Liver (tissue), 8 donors: ENCODE measurements at regions not wholly inside any gene's neighbourhood (a gene's known extent, or its start where the extent isn't known, plus 50 kb on each side); places are given as distances from the start of the nearest gene placed in this dataset.

ENCODE experiments used
- DNase-seq: peaks from one replicate; pipeline ENCODE4 v3.0.0-alpha.2; 2017; ENCODE audit warnings: low spot score
- H3K27ac ChIP-seq, 2 donors: one replicate each; pipeline ENCODE4 v1.7.0; 2013; ENCODE audit warnings: inconsistent platforms in 2 of 2, low read length in 2 of 2, control low read depth in 1 of 2, low read depth in 1 of 2, mild to moderate bottlenecking in 1 of 2
- H3K27me3 ChIP-seq, 4 donors: one replicate each; pipeline versions ENCODE4 v1.6.1 to v1.7.0; 2013; ENCODE audit warnings: low read length in 3 of 4, inconsistent platforms in 1 of 4, mild to moderate bottlenecking in 1 of 4, moderate library complexity in 1 of 4; ENCODE audit not compliant: control insufficient read depth in 4 of 4, insufficient read depth in 4 of 4
- H3K36me3 ChIP-seq, 4 donors: one replicate each; pipeline versions ENCODE4 v1.6.1 to v1.7.0; 2013; ENCODE audit warnings: low read length in 3 of 4, mild to moderate bottlenecking in 3 of 4, low read depth in 1 of 4, moderate library complexity in 1 of 4; ENCODE audit not compliant: control insufficient read depth in 4 of 4, insufficient read depth in 3 of 4
- H3K4me1 ChIP-seq, 4 donors: one replicate each; pipeline versions ENCODE4 v1.6.1 to v1.7.0; 2013; ENCODE audit warnings: low read length in 3 of 4, mild to moderate bottlenecking in 3 of 4, moderate library complexity in 1 of 4; ENCODE audit not compliant: control insufficient read depth in 4 of 4, insufficient read depth in 4 of 4
- H3K4me3 ChIP-seq, 3 donors: one replicate each; pipeline versions ENCODE4 v1.6.1 to v1.7.0; 2013; ENCODE audit warnings: low read length in 3 of 3, control low read depth in 1 of 3, low read depth in 1 of 3, mild to moderate bottlenecking in 1 of 3
- H3K9ac ChIP-seq, 2 donors: one replicate each; pipeline ENCODE4 v1.7.0; 2013; ENCODE audit warnings: low read length in 2 of 2, mild to moderate bottlenecking in 2 of 2, moderate library complexity in 2 of 2, control low read depth in 1 of 2, low read depth in 1 of 2
- H3K9me3 ChIP-seq, 4 donors: one replicate each; pipeline versions ENCODE4 v1.6.1 to v1.7.0; 2013; ENCODE audit warnings: low read length in 3 of 4; ENCODE audit not compliant: control insufficient read depth in 4 of 4
- EGR1 ChIP-seq, 2 donors: IDR thresholded peaks; 2 replicates each; pipeline ENCODE4 v1.6.1; 2016 to 2018; ENCODE audit warnings: antibody characterized with exemption in 2 of 2, low read depth in 2 of 2
- FOXA1 ChIP-seq: IDR thresholded peaks from 2 replicates; pipeline ENCODE4 v1.6.1; 2016; ENCODE audit warnings: antibody characterized with exemption
- FOXA2 ChIP-seq: IDR thresholded peaks from 2 replicates; pipeline ENCODE4 v1.6.1; 2016; ENCODE audit warnings: antibody characterized with exemption
- HNF4A ChIP-seq, 2 donors: conservative IDR thresholded peaks; 2 replicates each; pipeline ENCODE4 v1.6.1; 2016; ENCODE audit warnings: antibody characterized with exemption in 2 of 2, mild to moderate bottlenecking in 2 of 2
- HNF4G ChIP-seq: IDR thresholded peaks from 2 replicates; pipeline ENCODE4 v1.6.1; 2016; ENCODE audit warnings: antibody characterized with exemption
- JUND ChIP-seq, 2 donors: IDR thresholded peaks; 2 replicates each; pipeline ENCODE4 v1.6.1; 2016; ENCODE audit warnings: antibody characterized with exemption in 2 of 2
- RAD21 ChIP-seq, 2 donors: IDR thresholded peaks; 2 replicates each; pipeline ENCODE4 v1.6.1; 2016; ENCODE audit warnings: antibody characterized with exemption in 2 of 2, mild to moderate bottlenecking in 2 of 2
- TAF1 ChIP-seq: conservative IDR thresholded peaks from 2 replicates; pipeline ENCODE4 v1.6.1; 2016; ENCODE audit warnings: antibody characterized with exemption, mild to moderate bottlenecking
- YY1 ChIP-seq: IDR thresholded peaks from 2 replicates; pipeline ENCODE4 v1.6.1; 2016; ENCODE audit warnings: antibody characterized with exemption, mild to moderate bottlenecking
- WGBS: extraction: QIAGEN DNeasy Blood & Tissue Kit; methylation state at CpG from one replicate; pipeline ENCODE4 v1.1.7; 2013; 5-methylcytosine and 5-hydroxymethylcytosine counted together
- TF ChIP-seq, protein P1 (sequence below): IDR thresholded peaks from 2 replicates; pipeline ENCODE4 v1.6.1; 2016; ENCODE audit warnings: antibody characterized with exemption
- TF ChIP-seq, protein P2 (sequence below): IDR thresholded peaks from 2 replicates; pipeline ENCODE4 v1.6.1; 2016; ENCODE audit warnings: antibody characterized with exemption
- TF ChIP-seq, protein P3 (sequence below): IDR thresholded peaks from 2 replicates; pipeline ENCODE4 v1.6.1; 2016; ENCODE audit warnings: antibody characterized with exemption
- TF ChIP-seq, protein P4 (sequence below): fragments of 150-350 bp; IDR thresholded peaks from 2 replicates; pipeline ENCODE4 v1.5.1; 2017; ENCODE audit warnings: improper control_type of control experiment, low read depth, low read length; ENCODE audit not compliant: missing input control
- donor health status: healthy.
- donor health status: healthy.
- donor health status: healthy.
- donor health status: healthy.
- donor health status: healthy.

DNA sequence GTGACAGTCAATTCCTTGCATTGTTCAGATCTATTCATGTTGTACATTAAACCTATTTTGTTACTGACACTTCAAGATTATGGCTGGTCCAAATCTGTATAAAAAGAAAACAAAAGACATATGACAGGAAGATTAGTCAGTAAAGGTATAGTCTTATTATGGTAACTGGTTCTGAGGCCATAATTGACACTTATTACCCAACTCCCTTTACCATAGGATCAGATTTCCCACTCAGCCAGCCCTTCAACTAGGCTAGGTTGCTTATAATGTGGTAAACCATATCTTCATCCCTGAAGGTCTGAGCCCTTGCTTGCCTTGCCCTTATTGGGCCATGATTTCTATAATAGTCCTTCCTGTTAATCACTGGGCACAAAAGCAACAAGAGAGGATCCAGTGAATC lies 289.6 kb downstream of the CXXC4 start (continued):
- TF ChIP-seq, protein P1, sequence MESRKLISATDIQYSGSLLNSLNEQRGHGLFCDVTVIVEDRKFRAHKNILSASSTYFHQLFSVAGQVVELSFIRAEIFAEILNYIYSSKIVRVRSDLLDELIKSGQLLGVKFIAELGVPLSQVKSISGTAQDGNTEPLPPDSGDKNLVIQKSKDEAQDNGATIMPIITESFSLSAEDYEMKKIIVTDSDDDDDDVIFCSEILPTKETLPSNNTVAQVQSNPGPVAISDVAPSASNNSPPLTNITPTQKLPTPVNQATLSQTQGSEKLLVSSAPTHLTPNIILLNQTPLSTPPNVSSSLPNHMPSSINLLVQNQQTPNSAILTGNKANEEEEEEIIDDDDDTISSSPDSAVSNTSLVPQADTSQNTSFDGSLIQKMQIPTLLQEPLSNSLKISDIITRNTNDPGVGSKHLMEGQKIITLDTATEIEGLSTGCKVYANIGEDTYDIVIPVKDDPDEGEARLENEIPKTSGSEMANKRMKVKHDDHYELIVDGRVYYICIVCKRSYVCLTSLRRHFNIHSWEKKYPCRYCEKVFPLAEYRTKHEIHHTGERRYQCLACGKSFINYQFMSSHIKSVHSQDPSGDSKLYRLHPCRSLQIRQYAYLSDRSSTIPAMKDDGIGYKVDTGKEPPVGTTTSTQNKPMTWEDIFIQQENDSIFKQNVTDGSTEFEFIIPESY = no peak
- TF ChIP-seq FOXA2 (no peak), TAF1 (no peak), JUND (IDR thresholded peaks at IDR 0.05) (no peak)

DNA sequence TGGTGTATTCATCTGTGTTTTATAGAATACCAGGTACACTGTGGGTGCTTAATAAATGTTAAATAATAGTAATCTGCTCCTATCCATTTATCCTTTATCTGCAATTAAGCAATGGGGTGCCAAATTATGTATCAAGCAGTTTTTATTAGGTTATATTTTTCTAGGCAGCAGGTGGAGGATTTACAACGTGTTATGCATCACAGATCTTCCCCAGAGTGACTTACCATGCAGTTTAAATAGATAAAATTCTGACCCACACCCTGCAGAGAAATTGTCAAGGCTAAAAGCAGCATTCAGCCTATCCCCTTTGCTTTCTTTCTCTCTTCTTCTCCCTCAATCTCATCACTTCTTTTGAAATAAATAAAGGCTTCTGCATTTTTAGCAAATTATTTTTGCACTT lies 306.4 kb downstream of the CXXC4 start:
- Histone ChIP-seq H3K36me3 (no peaks in the 10 kb centered on the region), H3K4me1 (no peaks in the 10 kb centered on the region), H3K27ac (no peak overlapping the region), H3K4me3 (no peak overlapping the region), H3K27me3 (no peaks in the 10 kb centered on the region), H3K9ac (no peak overlapping the region), H3K9me3 (no peaks in the 10 kb centered on the region)
- DNase-seq = no peak
- 13% methylated on average over 1 of the region's 1 CpG for WGBS
- TF ChIP-seq RAD21 (IDR thresholded peaks at IDR 0.05) (no peak), YY1 (no peak), HNF4A (conservative IDR thresholded peaks at IDR 0.05) (no peak), HNF4G (no peak), FOXA1 (no peak)
- TF ChIP-seq, protein P1 = no peak
- TF ChIP-seq, protein P2, sequence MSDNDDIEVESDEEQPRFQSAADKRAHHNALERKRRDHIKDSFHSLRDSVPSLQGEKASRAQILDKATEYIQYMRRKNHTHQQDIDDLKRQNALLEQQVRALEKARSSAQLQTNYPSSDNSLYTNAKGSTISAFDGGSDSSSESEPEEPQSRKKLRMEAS = no peak
- TF ChIP-seq, protein P3, sequence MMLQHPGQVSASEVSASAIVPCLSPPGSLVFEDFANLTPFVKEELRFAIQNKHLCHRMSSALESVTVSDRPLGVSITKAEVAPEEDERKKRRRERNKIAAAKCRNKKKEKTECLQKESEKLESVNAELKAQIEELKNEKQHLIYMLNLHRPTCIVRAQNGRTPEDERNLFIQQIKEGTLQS = no peak

DNA sequence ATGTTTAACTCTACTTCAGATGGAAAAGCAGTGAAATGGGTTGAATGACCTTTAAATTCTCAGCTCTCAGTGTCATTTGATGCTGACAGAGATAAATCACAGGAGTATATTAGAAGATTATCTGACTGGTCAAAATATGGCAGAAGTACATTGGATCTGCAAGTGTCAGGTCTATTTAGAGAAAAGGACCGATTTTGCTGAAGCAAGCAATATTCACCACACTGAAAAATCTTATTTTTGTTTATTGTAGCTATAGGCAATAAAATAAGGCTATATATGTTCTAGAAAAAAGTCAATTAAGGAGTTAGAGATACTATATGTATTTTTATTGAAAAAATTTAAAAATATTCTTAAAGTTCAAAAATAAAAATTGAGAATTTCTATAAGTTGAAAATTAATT lies 325.3 kb downstream of the CXXC4 start:
- no peaks in the 10 kb centered on the region for H3K27me3 ChIP-seq
- DNase-seq = no peak
- no peak overlapping the region for H3K4me3 ChIP-seq
- no peaks in the 10 kb centered on the region for H3K36me3 ChIP-seq
- no peak overlapping the region for H3K9ac ChIP-seq
- H3K4me1 ChIP-seq = peaks cover 0 to 6% (median 3%) of the 10 kb centered on the region in 4 donors
- no peaks in the 10 kb centered on the region for H3K9me3 ChIP-seq
- TF ChIP-seq EGR1 (IDR thresholded peaks at IDR 0.05; ENCODE audit: low read depth in 2 of 2) (no peak), RAD21 (IDR thresholded peaks at IDR 0.05) (no peak), HNF4G (no peak), TAF1 (no peak)
- TF ChIP-seq, protein P3 = no peak
- TF ChIP-seq, protein P4, sequence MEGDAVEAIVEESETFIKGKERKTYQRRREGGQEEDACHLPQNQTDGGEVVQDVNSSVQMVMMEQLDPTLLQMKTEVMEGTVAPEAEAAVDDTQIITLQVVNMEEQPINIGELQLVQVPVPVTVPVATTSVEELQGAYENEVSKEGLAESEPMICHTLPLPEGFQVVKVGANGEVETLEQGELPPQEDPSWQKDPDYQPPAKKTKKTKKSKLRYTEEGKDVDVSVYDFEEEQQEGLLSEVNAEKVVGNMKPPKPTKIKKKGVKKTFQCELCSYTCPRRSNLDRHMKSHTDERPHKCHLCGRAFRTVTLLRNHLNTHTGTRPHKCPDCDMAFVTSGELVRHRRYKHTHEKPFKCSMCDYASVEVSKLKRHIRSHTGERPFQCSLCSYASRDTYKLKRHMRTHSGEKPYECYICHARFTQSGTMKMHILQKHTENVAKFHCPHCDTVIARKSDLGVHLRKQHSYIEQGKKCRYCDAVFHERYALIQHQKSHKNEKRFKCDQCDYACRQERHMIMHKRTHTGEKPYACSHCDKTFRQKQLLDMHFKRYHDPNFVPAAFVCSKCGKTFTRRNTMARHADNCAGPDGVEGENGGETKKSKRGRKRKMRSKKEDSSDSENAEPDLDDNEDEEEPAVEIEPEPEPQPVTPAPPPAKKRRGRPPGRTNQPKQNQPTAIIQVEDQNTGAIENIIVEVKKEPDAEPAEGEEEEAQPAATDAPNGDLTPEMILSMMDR = no peak
- H3K27ac ChIP-seq = no peak overlapping the region
- 78% methylated on average over 1 of the region's 1 CpG for WGBS
